Eye (tissue), 1 donor: ENCODE measurements at regions not wholly inside any gene's neighbourhood (a gene's known extent, or its start where the extent isn't known, plus 50 kb on each side); places are given as distances from the start of the nearest gene placed in this dataset.

ENCODE experiments used
- DNase-seq: peaks from one replicate; pipeline ENCODE4 v3.0.0-alpha.2; 2015

GRCh38 chr3:10743366-10744097, 72.5 kb upstream of the SLC6A11 start:
- DNase-seq: no peak

GRCh38 chr3:10744098-10744465, 71.9 kb upstream of the SLC6A11 start:
- DNase-seq: peak; percentile 33

GRCh38 chr3:10745392-10745791, 70.6 kb upstream of the SLC6A11 start:
- DNase-seq: no peak

- no peak for DNase-seq
These were observed 70.0 kb upstream of the SLC6A11 start for GRCh38 chr3:10746001-10746400.

- DNase-seq: no peak
These were observed 69.3 kb upstream of the SLC6A11 start for GRCh38 chr3:10746684-10747083.

GRCh38 chr3:10747341-10747740, 68.7 kb upstream of the SLC6A11 start:
- DNase-seq: no peak

GRCh38 chr3:10748040-10748439, 68.0 kb upstream of the SLC6A11 start:
- no peak for DNase-seq

- DNase-seq: peak; percentile 86
These were observed 62.1 kb upstream of the SLC6A11 start for GRCh38 chr3:10753964-10754363.

GRCh38 chr3:10756546-10756945, 59.5 kb upstream of the SLC6A11 start:
- DNase-seq: no peak

GRCh38 chr3:10757021-10757820, 58.8 kb upstream of the SLC6A11 start:
- DNase-seq: no peak

GRCh38 chr3:10757821-10758130, 58.3 kb upstream of the SLC6A11 start:
- no peak for DNase-seq

GRCh38 chr3:10758304-10759037, 57.6 kb upstream of the SLC6A11 start:
- DNase-seq: peak; percentile 87

- DNase-seq: no peak
These were observed 56.5 kb upstream of the SLC6A11 start for GRCh38 chr3:10759495-10759894.

GRCh38 chr3:10760199-10760598, 55.8 kb upstream of the SLC6A11 start:
- DNase-seq: no peak

GRCh38 chr3:10761583-10761982, 54.4 kb upstream of the SLC6A11 start:
- DNase-seq: peak; percentile 79

- peak; percentile 47 for DNase-seq
These were observed 53.9 kb upstream of the SLC6A11 start for GRCh38 chr3:10762116-10762515.

- no peak for DNase-seq
These were observed 53.3 kb upstream of the SLC6A11 start for GRCh38 chr3:10762611-10763247.

- no peak for DNase-seq
These were observed 52.8 kb upstream of the SLC6A11 start for GRCh38 chr3:10763248-10763620.

GRCh38 chr3:10763817-10764258, 52.2 kb upstream of the SLC6A11 start:
- no peak for DNase-seq

- peak; percentile 79 for DNase-seq
These were observed 51.6 kb upstream of the SLC6A11 start for GRCh38 chr3:10764259-10765051.

GRCh38 chr3:10766049-10766705, 49.9 kb upstream of the SLC6A11 start:
- no peak for DNase-seq
